H1 (cell line): ENCODE measurements at regions not wholly inside any gene's neighbourhood (a gene's known extent, or its start where the extent isn't known, plus 50 kb on each side); places are given as distances from the start of the nearest gene placed in this dataset.
A peak's percentile ranks its signal among the peaks of the same experiment; 100 is the strongest.

Experiments
- CTCF ChIA-PET: fragments of 300-600 bp; sonication (Branson Sonifier 250); formaldehyde crosslinking; loops from one replicate; lab custom pipeline; 2021; ENCODE audit not compliant: partially characterized antibody; lab: Charles Lee
- POLR2A ChIA-PET: fragments of 300-600 bp; sonication (Branson Sonifier 250); formaldehyde crosslinking; loops from one replicate; lab custom pipeline; 2021; ENCODE audit warnings: inconsistent platforms; ENCODE audit not compliant: partially characterized antibody; lab: Charles Lee
- DNase-seq, 2 experiments: peaks; one replicate each; pipeline versions ENCODE4 v3.0.0 to v3.0.0-alpha.2; 2010 to 2022; ENCODE audit warnings: low spot score in 2 of 2, low read depth in 1 of 2, mixed read lengths in 1 of 2
- FAIRE-seq: peaks from 2 replicates; lab custom pipeline; 2011; peaks lifted over from hg19 to GRCh38; lab: Jason Lieb, UNC
- H2AFZ ChIP-seq: 2 replicates; pipeline ENCODE4 v1.8.1; 2012; ENCODE audit warnings: low read length, inconsistent platforms
- H2AK5ac ChIP-seq: 2 replicates; pipeline ENCODE4 v1.6.1; 2013; ENCODE audit warnings: low read depth, low read length
- H2BK120ac ChIP-seq: replicated peaks from 2 replicates; pipeline ENCODE3; 2013; ENCODE audit warnings: low read depth, low read length, inconsistent platforms
- H2BK12ac ChIP-seq: 2 replicates; pipeline ENCODE4 v1.6.1; 2013; ENCODE audit warnings: low read depth, low read length
- H2BK15ac ChIP-seq: 2 replicates; pipeline ENCODE4 v1.6.1; 2013; ENCODE audit warnings: low read length
- H2BK20ac ChIP-seq: 2 replicates; pipeline ENCODE4 v1.6.1; 2013; ENCODE audit warnings: low read length
- H2BK5ac ChIP-seq: 2 replicates; pipeline ENCODE4 v1.6.1; 2013; ENCODE audit warnings: low read depth, low read length
- H3K14ac ChIP-seq: 2 replicates; pipeline ENCODE4 v1.6.1; 2013; ENCODE audit warnings: inconsistent platforms; ENCODE audit not compliant: insufficient read length
- H3K18ac ChIP-seq: 2 replicates; pipeline ENCODE4 v1.6.1; 2013; ENCODE audit warnings: low read length; ENCODE audit errors: extremely low read depth
- H3K23ac ChIP-seq: 2 replicates; pipeline ENCODE4 v1.6.1; 2013; ENCODE audit warnings: inconsistent platforms; ENCODE audit not compliant: insufficient read length
- H3K23me2 ChIP-seq: 2 replicates; pipeline ENCODE4 v1.6.1; 2013; ENCODE audit warnings: low read depth, low read length
- H3K27ac ChIP-seq: 2 replicates; pipeline ENCODE4 v1.6.1; 2011; ENCODE audit warnings: low read depth, low read length, inconsistent platforms
- H3K27me3 ChIP-seq, 4 experiments: replicated peaks in 1 of 4; 1 replicate in 1 of 4; 2 replicates in 3 of 4; pipeline versions ENCODE4 v1.6.1 to v1.8.1; 2011 to 2013; ENCODE audit warnings: low read length in 3 of 4, mild to moderate bottlenecking in 3 of 4, inconsistent platforms in 2 of 4, mixed read lengths in 2 of 4, moderate library complexity in 1 of 4; ENCODE audit not compliant: control insufficient read depth in 3 of 4, insufficient read depth in 3 of 4; ENCODE audit errors: extremely low read depth in 1 of 4
- H3K36me3 ChIP-seq, 4 experiments: 2 replicates each; pipeline versions ENCODE4 v1.6.1 to v1.8.1; 2011 to 2013; ENCODE audit warnings: mild to moderate bottlenecking in 4 of 4, low read length in 3 of 4, moderate library complexity in 2 of 4, control low read depth in 1 of 4, inconsistent platforms in 1 of 4; ENCODE audit not compliant: insufficient read depth in 4 of 4, control insufficient read depth in 2 of 4
- H3K4ac ChIP-seq: replicated peaks from 2 replicates; pipeline ENCODE3; 2013; ENCODE audit warnings: low read length, low read depth, mixed read lengths, inconsistent platforms; ENCODE audit not compliant: insufficient read length
- H3K4me1 ChIP-seq, 4 experiments: replicated peaks in 1 of 4; 1 replicate in 1 of 4; 2 replicates in 3 of 4; pipeline versions ENCODE4 v1.6.1 to v1.8.1; 2011 to 2013; ENCODE audit warnings: low read length in 3 of 4, inconsistent platforms in 2 of 4, mixed read lengths in 1 of 4; ENCODE audit not compliant: insufficient read depth in 4 of 4, control insufficient read depth in 3 of 4
- H3K4me2 ChIP-seq, 2 experiments: 2 replicates each; pipeline versions ENCODE4 v1.6.1 to v1.8.1; 2011 to 2013; ENCODE audit warnings: low read depth in 2 of 2, low read length in 2 of 2, control low read depth in 1 of 2, inconsistent platforms in 1 of 2, mild to moderate bottlenecking in 1 of 2; ENCODE audit not compliant: insufficient read depth in 1 of 2
- H3K4me3 ChIP-seq, 4 experiments: fragments of 200-600, 300-600 bp in 1 of 4; sonication (generic), shearing (Covaris generic), sonication (Bioruptor Twin) in 1 of 4; 2 replicates each; pipeline versions ENCODE4 v1.5.1 to v1.8.1; 2011 to 2016; ENCODE audit warnings: low read length in 4 of 4, low read depth in 3 of 4, control low read depth in 2 of 4, inconsistent platforms in 2 of 4, mild to moderate bottlenecking in 2 of 4, mixed read lengths in 1 of 4, moderate library complexity in 1 of 4; ENCODE audit not compliant: insufficient read depth in 2 of 4; ENCODE audit errors: extremely low read depth in 1 of 4
- H3K56ac ChIP-seq: replicated peaks from 2 replicates; pipeline ENCODE3; 2013; ENCODE audit warnings: low read depth, mild to moderate bottlenecking, mixed read lengths, low read length, inconsistent platforms; ENCODE audit not compliant: insufficient read length
- H3K79me1 ChIP-seq: 2 replicates; pipeline ENCODE4 v1.6.1; 2013; ENCODE audit warnings: low read depth, low read length, control low read depth
- H3K79me2 ChIP-seq, 2 experiments: 2 replicates each; pipeline versions ENCODE4 v1.6.1 to v1.8.1; 2012 to 2013; ENCODE audit warnings: low read length in 2 of 2, mild to moderate bottlenecking in 2 of 2, inconsistent platforms in 1 of 2; ENCODE audit not compliant: insufficient read depth in 2 of 2, control insufficient read depth in 1 of 2
- H3K9ac ChIP-seq, 4 experiments: replicated peaks in 1 of 4; 1 replicate in 1 of 4; 2 replicates in 3 of 4; pipeline versions ENCODE4 v1.6.1 to v1.8.1; 2011 to 2013; ENCODE audit warnings: low read depth in 3 of 4, low read length in 3 of 4, control low read depth in 2 of 4, mild to moderate bottlenecking in 2 of 4, moderate library complexity in 2 of 4, inconsistent platforms in 1 of 4; ENCODE audit errors: extremely low read depth in 1 of 4
- H3K9me3 ChIP-seq, 2 experiments: 2 replicates each; pipeline versions ENCODE4 v1.6.1 to v1.8.1; 2012 to 2013; ENCODE audit warnings: mild to moderate bottlenecking in 2 of 2, moderate library complexity in 2 of 2, control low read depth in 1 of 2, inconsistent platforms in 1 of 2, low read depth in 1 of 2, low read length in 1 of 2, mixed read lengths in 1 of 2; ENCODE audit not compliant: insufficient read depth in 2 of 2
- H4K20me1 ChIP-seq, 2 experiments: replicated peaks in 1 of 2; 2 replicates each; pipeline versions ENCODE3 to v1.8.1; 2011 to 2013; ENCODE audit warnings: inconsistent platforms in 2 of 2, low read length in 2 of 2, mild to moderate bottlenecking in 1 of 2; ENCODE audit not compliant: insufficient read depth in 2 of 2, control insufficient read depth in 1 of 2
- H4K5ac ChIP-seq: 2 replicates; pipeline ENCODE4 v1.6.1; 2013; ENCODE audit warnings: low read length, low read depth, mixed read lengths, inconsistent platforms; ENCODE audit not compliant: insufficient read length
- H4K8ac ChIP-seq: 2 replicates; pipeline ENCODE4 v1.8.0; 2013; ENCODE audit warnings: mild to moderate bottlenecking, moderate library complexity, low read length, inconsistent platforms; ENCODE audit not compliant: insufficient read depth; ENCODE audit errors: extremely low read depth
- H4K91ac ChIP-seq: replicated peaks from 2 replicates; pipeline ENCODE3; 2013; ENCODE audit warnings: low read length, mixed read lengths, inconsistent platforms; ENCODE audit not compliant: insufficient read length
- CEBPB ChIP-seq: IDR thresholded peaks from 2 replicates; pipeline ENCODE4 v1.6.1; 2012; ENCODE audit warnings: low read depth, low read length
- NRF1 ChIP-seq: IDR thresholded peaks from 2 replicates; pipeline ENCODE4 v1.6.1; 2011; ENCODE audit warnings: mild to moderate bottlenecking, low read depth, low read length, improper control_type of control experiment
- SP1 ChIP-seq: IDR thresholded peaks from 2 replicates; pipeline ENCODE4 v1.6.1; 2011; ENCODE audit warnings: low read depth, low read length
- SP2 ChIP-seq: IDR thresholded peaks from 2 replicates; pipeline ENCODE4 v1.6.1; 2012; ENCODE audit warnings: mild to moderate bottlenecking, low read length, inconsistent platforms
- SP4 ChIP-seq: IDR thresholded peaks from 2 replicates; pipeline ENCODE4 v1.6.1; 2012; ENCODE audit warnings: low read length, inconsistent platforms
- WGBS, 2 experiments: shearing (Covaris generic) in 1 of 2; methylation state at CpG; one replicate each; pipeline versions ENCODE4 v1.1.6 to v1.1.7; 2013 to 2015; ENCODE audit warnings: low lambda C conversion rate in 2 of 2, mixed read lengths in 2 of 2, inconsistent platforms in 1 of 2, low coverage in 1 of 2, missing lambda C conversion rate in 1 of 2; ENCODE audit not compliant: insufficient replicate concordance in 2 of 2, insufficient coverage in 1 of 2, insufficient read length in 1 of 2; ENCODE audit errors: extremely low coverage in 1 of 2, missing lambda C conversion rate in 1 of 2; 5-methylcytosine and 5-hydroxymethylcytosine counted together

GRCh38 chr7:21175714-21176113, 252.2 kb upstream of the SP4 start:
- Histone ChIP-seq H3K14ac (no peak overlapping the region), H2BK15ac (no peak overlapping the region), H2BK5ac (no peak overlapping the region), H4K91ac (no peak overlapping the region), H3K18ac (no peak overlapping the region), H3K4me3 (no peak overlapping the region), H3K4me2 (no peak overlapping the region), H2BK20ac (no peak overlapping the region), H3K56ac (no peak overlapping the region), H2AK5ac (no peak overlapping the region), H3K27ac (no peak overlapping the region), H3K79me1 (no peaks in the 10 kb centered on the region), H2BK12ac (0 out of 2 replicates have a peak overlapping the region, but pooled peaks have one; percentile 46), H3K27me3 (no peaks in the 10 kb centered on the region; a peak in 1 of 7 replicates), H2BK120ac (no peak overlapping the region), H3K23ac (no peak overlapping the region), H3K36me3 (no peaks in the 10 kb centered on the region), H3K23me2 (no peaks in the 10 kb centered on the region), H2AFZ (0 out of 2 replicates have a peak overlapping the region, but pooled peaks have one; percentile 47), H4K5ac (no peak overlapping the region), H3K9me3 (no peaks in the 10 kb centered on the region), H3K9ac (no peak overlapping the region), H3K4me1 (peaks cover 0 to 13% (median 5%) of the 10 kb centered on the region in 4 experiments; a peak in 5 of 7 replicates), H4K20me1 (no peaks in the 10 kb centered on the region), H3K4ac (no peak overlapping the region), H3K79me2 (no peaks in the 10 kb centered on the region), H4K8ac (no peak overlapping the region; the same call in 1 of the 2 replicates)
- no peak for FAIRE-seq
- POLR2A ChIA-PET: no interaction called here
- 76% methylated on average over 1 of the region's 1 CpG; no CpG with 5 or more reads in 1 of the 2 experiments for WGBS, 2 experiments
- CTCF ChIA-PET: interaction anchor here (0.6 kb wide), 1 partner anchor 596 kb away, joined by 3 read pairs; no protein-coding TSS in a partner anchor
- TF ChIP-seq SP2: no peak
- no peak for TF ChIP-seq SP4
- no peak for TF ChIP-seq SP1
- no peak for TF ChIP-seq NRF1
- TF ChIP-seq CEBPB: no peak
- DNase-seq: no peak
